IMR-90 (cell line): ENCODE measurements at regions not wholly inside any gene's neighbourhood (a gene's known extent, or its start where the extent isn't known, plus 50 kb on each side); places are given as distances from the start of the nearest gene placed in this dataset.

ENCODE experiments used
- ATAC-seq: fragments of 200-7000 bp; cut with Tn5 transposase; 2 replicates; pipeline ENCODE4 v1.9.1; 2020; ENCODE audit warnings: low read depth, mild to moderate bottlenecking, moderate library complexity
- BruUV-seq: library from RNA; stranded (reverse); fragments of 400-500 nt; replicated peaks from 2 replicates; lab custom pipeline; 2021; lab: Mats Ljungman, UMichigan
- CTCF ChIA-PET: fragments of 300-600 bp; formaldehyde crosslinking; extraction: SDS; loops from one replicate; lab custom pipeline; 2021; ENCODE audit warnings: antibody characterized with exemption; lab: Yijun Ruan, JAX
- POLR2A ChIA-PET: fragments of 300-600 bp; sonication (Branson Sonifier 250); formaldehyde crosslinking; loops from one replicate; lab custom pipeline; 2022; ENCODE audit warnings: antibody characterized with exemption; ENCODE audit not compliant: unreplicated experiment; lab: Charles Lee
- DNase-seq: peaks from one replicate; pipeline ENCODE4 v3.0.0; 2013
- H2AFZ ChIP-seq: replicated peaks from 2 replicates; pipeline ENCODE3; 2013; ENCODE audit warnings: low read length, mild to moderate bottlenecking; ENCODE audit not compliant: poor library complexity
- H2AK5ac ChIP-seq: 2 replicates; pipeline ENCODE4 v1.6.1; 2013; ENCODE audit warnings: low read depth, low read length, inconsistent platforms
- H2AK9ac ChIP-seq: replicated peaks from 2 replicates; pipeline ENCODE3; 2013; ENCODE audit warnings: mild to moderate bottlenecking, low read depth, low read length, moderate library complexity; ENCODE audit not compliant: poor library complexity
- H2BK120ac ChIP-seq: 2 replicates; pipeline ENCODE4 v1.6.1; 2013; ENCODE audit warnings: low read depth, low read length, inconsistent platforms
- H2BK15ac ChIP-seq: 3 replicates; pipeline ENCODE4 v1.6.1; 2013; ENCODE audit warnings: low read depth, low read length, inconsistent platforms
- H2BK20ac ChIP-seq: 2 replicates; pipeline ENCODE4 v1.6.1; 2013; ENCODE audit warnings: low read depth, mild to moderate bottlenecking, inconsistent platforms, low read length, moderate library complexity
- H2BK5ac ChIP-seq: 2 replicates; pipeline ENCODE4 v1.6.1; 2013; ENCODE audit warnings: mild to moderate bottlenecking, low read depth, low read length, inconsistent platforms; ENCODE audit not compliant: poor library complexity, severe bottlenecking
- H3K14ac ChIP-seq: replicated peaks from 2 replicates; pipeline ENCODE4 v1.6.1; 2013; ENCODE audit warnings: low read depth, low read length, inconsistent platforms
- H3K18ac ChIP-seq: 2 replicates; pipeline ENCODE4 v1.6.1; 2013; ENCODE audit warnings: low read depth, low read length, control low read depth
- H3K23ac ChIP-seq: 2 replicates; pipeline ENCODE4 v1.6.1; 2013; ENCODE audit warnings: low read depth, low read length, inconsistent platforms
- H3K27ac ChIP-seq: 2 replicates; pipeline ENCODE4 v1.5.1; 2013; ENCODE audit warnings: mild to moderate bottlenecking, control low read depth, low read length; ENCODE audit not compliant: insufficient read depth
- H3K27me3 ChIP-seq: 2 replicates; pipeline ENCODE4 v1.6.1; 2013; ENCODE audit warnings: low read length; ENCODE audit not compliant: control insufficient read depth, insufficient read depth
- H3K36me3 ChIP-seq: 2 replicates; pipeline ENCODE4 v1.6.1; 2013; ENCODE audit warnings: low read length, mixed read lengths; ENCODE audit not compliant: control insufficient read depth, insufficient read depth
- H3K4ac ChIP-seq: 2 replicates; pipeline ENCODE4 v1.6.1; 2013; ENCODE audit warnings: low read depth, low read length, inconsistent platforms
- H3K4me1 ChIP-seq: 2 replicates; pipeline ENCODE4 v1.6.1; 2013; ENCODE audit warnings: low read length, mixed read lengths; ENCODE audit not compliant: control insufficient read depth, insufficient read depth
- H3K4me2 ChIP-seq: 2 replicates; pipeline ENCODE4 v1.6.1; 2013; ENCODE audit warnings: low read depth, mild to moderate bottlenecking, control low read depth, low read length, moderate library complexity
- H3K4me3 ChIP-seq: 2 replicates; pipeline ENCODE4 v1.5.1; 2013; ENCODE audit warnings: low read depth, mild to moderate bottlenecking, control low read depth, low read length, moderate library complexity; ENCODE audit not compliant: insufficient read depth
- H3K56ac ChIP-seq: 2 replicates; pipeline ENCODE4 v1.6.1; 2013; ENCODE audit warnings: low read length, inconsistent platforms; ENCODE audit not compliant: insufficient read depth; ENCODE audit errors: extremely low read depth
- H3K79me1 ChIP-seq, 2 experiments: 2 replicates each; pipeline ENCODE4 v1.6.1; 2013; ENCODE audit warnings: low read length in 2 of 2, inconsistent platforms in 1 of 2, low read depth in 1 of 2
- H3K9ac ChIP-seq: 2 replicates; pipeline ENCODE4 v1.6.1; 2013; ENCODE audit warnings: low read depth, low read length, control low read depth
- H3K9me1 ChIP-seq: 2 replicates; pipeline ENCODE4 v1.6.1; 2013; ENCODE audit warnings: low read length, inconsistent platforms; ENCODE audit not compliant: insufficient read depth
- H3K9me3 ChIP-seq: 2 replicates; pipeline ENCODE4 v1.6.1; 2013; ENCODE audit warnings: low read length; ENCODE audit not compliant: control insufficient read depth, insufficient read depth
- H4K20me1 ChIP-seq: 2 replicates; pipeline ENCODE4 v1.6.1; 2013; ENCODE audit warnings: low read length, inconsistent platforms; ENCODE audit not compliant: insufficient read depth
- H4K5ac ChIP-seq: 2 replicates; pipeline ENCODE4 v1.6.1; 2013; ENCODE audit warnings: mild to moderate bottlenecking, low read depth, low read length, control low read depth
- H4K8ac ChIP-seq, 2 experiments: 2 replicates each; pipeline ENCODE4 v1.6.1; 2013; ENCODE audit warnings: low read depth in 2 of 2, low read length in 2 of 2, control low read depth in 1 of 2, inconsistent platforms in 1 of 2
- H4K91ac ChIP-seq: 2 replicates; pipeline ENCODE4 v1.6.1; 2013; ENCODE audit warnings: low read depth, low read length, inconsistent platforms; ENCODE audit not compliant: insufficient read depth
- BHLHE40 ChIP-seq: fragments of 150-350 bp; IDR thresholded peaks from 2 replicates; pipeline ENCODE4 v1.6.1; 2016; ENCODE audit warnings: mild to moderate bottlenecking, low read depth, low read length
- CEBPB ChIP-seq: IDR thresholded peaks from 2 replicates; pipeline ENCODE4 v1.6.1; 2012; ENCODE audit warnings: low read depth, low read length, improper control_type of control experiment
- CHD1 ChIP-seq: IDR thresholded peaks from 2 replicates; pipeline ENCODE4 v1.6.1; 2012; ENCODE audit warnings: low read depth, low read length, improper control_type of control experiment
- ELK1 ChIP-seq: fragments of 150-350 bp; IDR thresholded peaks from 2 replicates; pipeline ENCODE4 v1.6.1; 2016; ENCODE audit warnings: low read depth, mild to moderate bottlenecking, low read length, moderate library complexity, borderline replicate concordance
- FOS ChIP-seq: fragments of 150-350 bp; IDR thresholded peaks from 2 replicates; pipeline ENCODE4 v1.6.1; 2016; ENCODE audit warnings: low read depth, low read length
- MAFK ChIP-seq: IDR thresholded peaks from 2 replicates; pipeline ENCODE4 v1.6.1; 2012; ENCODE audit warnings: low read depth, low read length, improper control_type of control experiment
- MAZ ChIP-seq: IDR thresholded peaks from 2 replicates; pipeline ENCODE4 v1.6.1; 2012; ENCODE audit warnings: low read depth, mild to moderate bottlenecking, low read length, improper control_type of control experiment, moderate library complexity, borderline replicate concordance
- NFE2L2 ChIP-seq: fragments of 150-350 bp; IDR thresholded peaks from 2 replicates; pipeline ENCODE4 v1.6.1; 2016; ENCODE audit warnings: low read depth, mild to moderate bottlenecking, low read length
- POLR2A ChIP-seq: IDR thresholded peaks from 2 replicates; pipeline ENCODE4 v1.6.1; 2012; ENCODE audit warnings: mild to moderate bottlenecking, low read depth, low read length
- RCOR1 ChIP-seq: IDR thresholded peaks from 2 replicates; pipeline ENCODE4 v1.6.1; 2012; ENCODE audit warnings: mild to moderate bottlenecking, low read length, improper control_type of control experiment; ENCODE audit not compliant: insufficient replicate concordance
- RFX5 ChIP-seq: IDR thresholded peaks from 2 replicates; pipeline ENCODE4 v1.8.0; 2012; ENCODE audit warnings: low read depth, mild to moderate bottlenecking, low read length, moderate library complexity
- SMC3 ChIP-seq: fragments of 150-350 bp; IDR thresholded peaks from 2 replicates; pipeline ENCODE4 v1.6.1; 2016; ENCODE audit warnings: low read depth, mild to moderate bottlenecking, antibody characterized with exemption, low read length, moderate library complexity
- USF2 ChIP-seq: fragments of 150-350 bp; IDR thresholded peaks from 2 replicates; pipeline ENCODE4 v1.6.1; 2017; ENCODE audit warnings: mild to moderate bottlenecking, antibody characterized with exemption, low read length, low read depth
- WGBS, 2 experiments: methylation state at CpG; one replicate each; pipeline versions ENCODE4 v1.1.5 to v1.1.7; 2013; ENCODE audit warnings: missing lambda C conversion rate in 2 of 2; ENCODE audit not compliant: insufficient read length in 1 of 2; ENCODE audit errors: extremely low coverage in 2 of 2; 5-methylcytosine and 5-hydroxymethylcytosine counted together
- dilution Hi-C: fragments of 300-500 bp; cut with HindIII; formaldehyde crosslinking; loops from one replicate; pipeline ENCODE4 v1.14.3; 2018; ENCODE audit warnings: low sequenced_read_pairs; ENCODE audit not compliant: unreplicated experiment
- in situ Hi-C: fragments of 300-500 bp; cut with MboI; formaldehyde crosslinking; loops from 3 replicates; pipeline ENCODE4 v1.14.3; 2019; ENCODE audit warnings: low sequenced_read_pairs, inconsistent platforms, mixed read lengths
- intact Hi-C: fragments of 100-400 bp; cut with micrococcal nuclease; formaldehyde crosslinking; loops from 2 replicates; pipeline ENCODE4 v1.10.0; 2022
- TF ChIP-seq, protein P1 (sequence below): conservative IDR thresholded peaks from 2 replicates; pipeline ENCODE4 v1.5.1; 2012; ENCODE audit warnings: mild to moderate bottlenecking, low read depth, low read length, improper control_type of control experiment

DNA sequence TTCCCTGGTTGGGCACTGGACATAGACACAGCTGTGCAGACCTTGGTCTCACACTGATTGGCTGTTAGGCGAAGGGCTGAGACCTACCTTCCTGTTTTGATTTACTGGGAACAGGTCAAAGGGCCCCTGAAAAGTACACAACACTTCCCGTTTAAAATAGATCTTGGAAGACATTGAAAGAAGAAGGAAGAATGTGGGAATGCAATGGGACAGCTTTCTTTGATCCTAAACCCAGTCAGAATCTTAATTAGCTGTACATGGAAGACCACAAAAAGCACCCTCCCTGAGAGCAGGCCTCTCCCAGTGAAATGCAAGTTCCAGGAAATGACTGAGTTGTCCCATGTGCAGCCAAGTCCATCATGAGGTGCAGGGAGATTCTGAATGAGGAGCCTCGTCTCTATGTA is 83.6 kb upstream of the EXOC2 start:
- no peak overlapping the region for H3K14ac ChIP-seq
- no peak overlapping the region for H2AK9ac ChIP-seq
- BruUV-seq, result no TSS peak
- H2AK5ac ChIP-seq, result no peak overlapping the region
- no peak for TF ChIP-seq POLR2A
- no peak for TF ChIP-seq CEBPB
- TF ChIP-seq USF2, result no peak
- TF ChIP-seq FOS, result no peak
- TF ChIP-seq BHLHE40, result no peak
- TF ChIP-seq SMC3, result no peak
- no peak for TF ChIP-seq NFE2L2
- TF ChIP-seq CHD1, result no peak
- TF ChIP-seq MAFK, result no peak
- no peak for TF ChIP-seq ELK1
- no peak for TF ChIP-seq RCOR1
- TF ChIP-seq MAZ, result no peak
- TF ChIP-seq, protein P1, sequence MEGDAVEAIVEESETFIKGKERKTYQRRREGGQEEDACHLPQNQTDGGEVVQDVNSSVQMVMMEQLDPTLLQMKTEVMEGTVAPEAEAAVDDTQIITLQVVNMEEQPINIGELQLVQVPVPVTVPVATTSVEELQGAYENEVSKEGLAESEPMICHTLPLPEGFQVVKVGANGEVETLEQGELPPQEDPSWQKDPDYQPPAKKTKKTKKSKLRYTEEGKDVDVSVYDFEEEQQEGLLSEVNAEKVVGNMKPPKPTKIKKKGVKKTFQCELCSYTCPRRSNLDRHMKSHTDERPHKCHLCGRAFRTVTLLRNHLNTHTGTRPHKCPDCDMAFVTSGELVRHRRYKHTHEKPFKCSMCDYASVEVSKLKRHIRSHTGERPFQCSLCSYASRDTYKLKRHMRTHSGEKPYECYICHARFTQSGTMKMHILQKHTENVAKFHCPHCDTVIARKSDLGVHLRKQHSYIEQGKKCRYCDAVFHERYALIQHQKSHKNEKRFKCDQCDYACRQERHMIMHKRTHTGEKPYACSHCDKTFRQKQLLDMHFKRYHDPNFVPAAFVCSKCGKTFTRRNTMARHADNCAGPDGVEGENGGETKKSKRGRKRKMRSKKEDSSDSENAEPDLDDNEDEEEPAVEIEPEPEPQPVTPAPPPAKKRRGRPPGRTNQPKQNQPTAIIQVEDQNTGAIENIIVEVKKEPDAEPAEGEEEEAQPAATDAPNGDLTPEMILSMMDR, result no peak
- no peak for TF ChIP-seq RFX5
- DNase-seq, result no peak
- CTCF ChIA-PET, result interaction anchor here (1.6 kb wide), 1 partner anchor 620 kb away, joined by 4 read pairs; no protein-coding TSS in a partner anchor
- H3K18ac ChIP-seq, result no peak overlapping the region
- H3K4me3 ChIP-seq, result no peak overlapping the region
- WGBS, 2 experiments, result no CpG with 5 or more reads among the region's 3 CpGs
- H3K9me1 ChIP-seq, result no peaks in the 10 kb centered on the region
- H3K23ac ChIP-seq, result no peak overlapping the region
- H4K91ac ChIP-seq, result no peak overlapping the region
- no peak overlapping the region for H2AFZ ChIP-seq
- intact Hi-C loops, result no loop called here
- no peak overlapping the region for H3K56ac ChIP-seq
- H4K20me1 ChIP-seq, result no peaks in the 10 kb centered on the region
- peaks cover 18% of the 10 kb centered on the region for H3K27me3 ChIP-seq
- H3K4me2 ChIP-seq, result no peak overlapping the region
- ATAC-seq, result no peak
- H2BK120ac ChIP-seq, result no peak overlapping the region
- no peak overlapping the region for H3K9ac ChIP-seq
- H4K8ac ChIP-seq, result no peak overlapping the region
- H3K4me1 ChIP-seq, result no peaks in the 10 kb centered on the region
- H2BK5ac ChIP-seq, result no peak overlapping the region
- POLR2A ChIA-PET, result no interaction called here
- H3K4ac ChIP-seq, result no peak overlapping the region
- no peak overlapping the region for H2BK20ac ChIP-seq
- H3K36me3 ChIP-seq, result no peaks in the 10 kb centered on the region
- dilution Hi-C loops, result no loop called here
- H3K27ac ChIP-seq, result no peak overlapping the region
- in situ Hi-C loops, result no loop called here
- H2BK15ac ChIP-seq, result no peak overlapping the region
- H4K5ac ChIP-seq, result no peak overlapping the region
- no peaks in the 10 kb centered on the region for H3K79me1 ChIP-seq
- H3K9me3 ChIP-seq, result no peaks in the 10 kb centered on the region
